GM18519 (cell line): ENCODE measurements at regions not wholly inside any gene's neighbourhood (a gene's known extent, or its start where the extent isn't known, plus 50 kb on each side); places are given as distances from the start of the nearest gene placed in this dataset.

Experiments used
- ATAC-seq: cut with Tn5 transposase; IDR thresholded peaks from one replicate; pipeline ENCODE4 v1.9.1; 2021; ENCODE audit warnings: mild to moderate bottlenecking, moderate library complexity; ENCODE audit not compliant: unreplicated experiment, low FRiP score

- ATAC-seq = no peak
These were observed 527.2 kb downstream of the GBA3 start for GRCh38 chr4:23219779-23220408.

DNA sequence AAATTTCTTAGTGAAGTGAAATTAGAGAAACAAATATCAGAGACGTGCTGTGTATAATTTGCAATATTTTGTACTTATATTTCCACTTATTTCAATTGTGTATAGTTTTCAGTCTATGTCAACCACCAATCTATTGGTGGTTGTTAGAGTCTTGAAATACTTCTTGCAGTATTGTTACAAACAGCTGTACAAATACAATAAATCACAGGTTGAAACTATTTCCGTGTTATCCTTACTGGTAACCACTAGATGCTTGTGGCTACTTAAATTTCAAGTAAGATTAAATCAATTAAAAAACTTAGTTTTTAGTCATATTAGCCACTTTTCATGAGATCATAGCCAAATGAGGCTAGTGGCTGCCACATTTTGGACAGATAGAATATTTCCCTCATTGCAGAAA, 520.5 kb downstream of the GBA3 start:
- ATAC-seq = no peak

DNA sequence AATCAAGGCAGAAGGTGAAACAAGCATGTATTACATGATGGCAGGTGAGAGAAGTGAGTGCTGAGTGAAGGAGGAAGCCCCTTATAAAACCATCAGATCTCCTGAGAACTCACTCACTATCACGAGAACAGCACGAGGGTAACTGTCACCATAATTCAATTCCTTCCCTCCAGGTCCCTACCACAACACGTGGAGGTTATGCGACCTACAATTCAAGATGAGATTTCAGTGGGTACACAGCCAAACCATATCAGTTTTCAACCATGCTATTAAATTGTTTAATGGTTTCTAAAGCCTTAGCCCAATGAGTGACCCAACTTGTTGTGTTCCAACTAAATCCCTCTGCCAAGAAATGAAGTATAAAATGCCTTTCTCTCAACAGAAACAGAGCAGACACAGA, 519.8 kb downstream of the GBA3 start:
- no peak for ATAC-seq

DNA sequence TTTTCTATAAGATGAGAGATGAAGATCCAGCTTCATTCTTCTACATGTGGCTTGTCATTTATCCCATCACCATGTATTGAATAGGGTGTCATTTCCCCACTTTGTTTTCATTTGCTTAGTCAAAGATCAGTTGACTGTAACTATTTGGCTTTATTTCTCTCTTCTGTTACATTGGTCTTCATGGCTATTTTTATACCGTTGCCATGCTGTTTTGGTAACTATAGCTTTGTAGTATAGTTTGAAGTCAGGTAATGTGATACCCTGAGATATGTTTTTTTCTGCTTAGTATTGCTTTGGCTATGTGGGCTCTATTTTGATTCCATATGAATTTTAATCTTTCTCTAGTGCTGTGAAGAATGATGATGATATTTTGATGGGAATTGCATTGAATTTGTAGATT, 514.3 kb downstream of the GBA3 start:
- ATAC-seq = no peak

DNA sequence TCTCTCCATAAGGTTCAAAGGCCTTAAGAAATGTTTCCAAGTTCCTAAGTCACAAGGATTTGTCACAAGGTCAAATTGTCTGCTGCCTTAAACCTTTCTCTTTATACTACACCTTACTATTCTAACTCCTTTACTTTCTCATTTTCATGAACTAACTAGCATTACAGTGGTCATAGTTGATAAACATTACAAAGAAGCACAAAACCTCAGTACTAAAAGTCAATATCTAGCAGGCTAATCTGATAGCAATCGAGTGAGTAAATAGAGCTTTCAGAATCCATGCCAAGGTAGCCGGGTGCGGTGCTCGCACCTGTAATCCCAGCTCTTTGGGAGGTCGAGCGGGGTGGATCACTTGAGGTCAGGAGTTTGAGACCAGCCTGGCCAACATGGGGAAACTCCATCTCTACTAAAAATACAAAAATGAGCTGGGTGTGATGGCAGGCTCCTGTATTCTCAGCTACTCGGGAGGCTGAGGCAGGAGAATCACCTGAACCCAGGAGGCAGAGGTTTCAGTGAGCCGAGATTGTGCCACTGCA, 510.0 kb downstream of the GBA3 start:
- ATAC-seq = no peak

DNA sequence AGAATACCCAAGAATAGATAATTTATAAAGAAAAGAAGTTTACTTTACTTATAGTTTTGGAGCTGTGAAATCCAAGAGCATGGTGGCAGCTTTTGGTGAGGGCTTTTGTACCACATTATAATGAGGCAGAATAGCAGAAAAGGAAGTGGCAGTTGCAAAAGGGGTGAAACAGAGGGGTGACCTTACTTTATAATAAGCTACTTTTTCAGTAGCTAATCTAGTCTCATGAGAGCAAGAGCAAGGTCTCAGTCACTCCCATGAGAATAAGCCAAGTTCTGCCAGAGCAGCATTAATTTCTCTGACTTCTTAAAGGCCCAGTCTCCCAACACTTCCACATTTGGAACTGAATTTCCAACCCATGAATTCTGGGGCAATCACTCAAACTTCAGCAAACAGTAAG, 502.0 kb downstream of the GBA3 start:
- no peak for ATAC-seq

DNA sequence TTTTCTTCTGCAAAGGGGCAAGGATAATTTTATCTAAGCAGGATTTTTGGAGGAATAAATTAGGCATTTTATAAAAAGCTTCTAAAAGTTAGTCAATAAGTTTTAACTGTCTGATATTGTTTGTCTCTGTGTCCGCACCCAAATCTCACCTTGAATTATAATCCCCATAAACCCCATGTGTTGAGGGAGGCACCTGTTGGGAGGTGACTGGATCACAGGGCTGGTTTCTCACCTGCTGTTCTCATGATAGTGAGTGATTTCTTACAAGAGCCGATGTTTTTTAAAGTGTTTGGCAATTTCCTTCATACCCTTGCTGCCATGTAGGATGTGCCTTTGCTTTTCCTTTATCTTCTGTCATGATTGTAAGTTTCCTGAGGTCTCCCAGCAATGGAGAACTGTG, 481.4 kb downstream of the GBA3 start:
- ATAC-seq = no peak

DNA sequence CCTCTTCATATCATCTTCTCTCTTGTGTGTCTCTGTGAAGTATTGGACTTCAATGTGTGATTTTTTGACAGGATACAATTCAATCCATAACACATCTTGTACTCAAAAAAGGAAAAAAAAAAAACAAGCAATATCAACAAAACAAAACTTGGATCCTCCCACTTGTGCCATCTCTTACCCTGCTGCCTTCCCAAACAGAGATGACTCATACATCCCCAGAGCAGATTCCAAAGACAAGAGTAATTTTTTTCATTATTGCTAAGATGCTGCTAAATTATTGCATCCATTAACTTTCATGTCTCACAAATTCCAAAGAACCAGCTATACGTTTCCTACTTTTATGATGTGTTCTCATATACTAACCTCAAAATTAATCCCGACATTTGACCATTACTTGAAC, 479.2 kb downstream of the GBA3 start:
- no peak for ATAC-seq

- no peak for ATAC-seq
These were observed 477.0 kb downstream of the GBA3 start for GRCh38 chr4:23169608-23170311.

DNA sequence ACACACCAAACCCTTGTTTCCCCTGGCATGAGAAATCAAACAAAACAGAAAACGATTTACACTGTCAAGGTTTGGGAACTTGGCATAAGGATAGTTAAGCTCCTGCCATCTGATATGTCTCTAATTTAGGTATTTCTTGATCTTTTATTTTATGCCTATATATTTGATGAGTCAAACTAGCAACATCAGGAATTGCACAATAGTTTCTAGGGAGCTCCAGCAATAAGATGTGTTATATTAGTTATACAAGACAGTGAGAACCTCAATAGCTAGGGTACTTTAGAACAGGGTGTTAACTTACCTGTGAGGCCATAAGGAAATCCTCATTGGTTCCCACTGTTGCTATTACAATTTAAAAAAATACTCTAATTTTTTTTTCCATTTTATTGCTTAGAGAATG, 474.2 kb downstream of the GBA3 start:
- ATAC-seq = no peak

DNA sequence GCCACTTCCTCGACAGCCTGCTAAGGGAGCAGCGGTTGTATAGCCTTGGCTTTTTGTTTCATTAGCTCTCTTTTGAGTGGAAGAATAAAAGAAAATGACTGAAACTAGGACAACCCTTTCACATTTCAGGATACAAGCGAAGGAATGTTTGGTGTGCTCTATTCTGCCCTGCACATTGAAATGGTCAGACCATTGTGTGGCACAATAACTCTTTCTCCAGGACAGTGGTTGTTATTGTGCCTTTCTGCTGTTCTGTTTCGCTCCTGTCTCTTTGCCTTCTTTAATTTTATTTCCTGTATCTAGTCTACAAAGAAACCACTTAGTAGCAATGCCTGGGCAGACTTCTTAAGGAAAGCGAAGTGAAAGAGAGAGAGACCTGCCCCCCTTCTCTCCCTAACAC, 473.7 kb downstream of the GBA3 start:
- no peak for ATAC-seq

GRCh38 chr4:23165669-23166068, 472.9 kb downstream of the GBA3 start:
- no peak for ATAC-seq

DNA sequence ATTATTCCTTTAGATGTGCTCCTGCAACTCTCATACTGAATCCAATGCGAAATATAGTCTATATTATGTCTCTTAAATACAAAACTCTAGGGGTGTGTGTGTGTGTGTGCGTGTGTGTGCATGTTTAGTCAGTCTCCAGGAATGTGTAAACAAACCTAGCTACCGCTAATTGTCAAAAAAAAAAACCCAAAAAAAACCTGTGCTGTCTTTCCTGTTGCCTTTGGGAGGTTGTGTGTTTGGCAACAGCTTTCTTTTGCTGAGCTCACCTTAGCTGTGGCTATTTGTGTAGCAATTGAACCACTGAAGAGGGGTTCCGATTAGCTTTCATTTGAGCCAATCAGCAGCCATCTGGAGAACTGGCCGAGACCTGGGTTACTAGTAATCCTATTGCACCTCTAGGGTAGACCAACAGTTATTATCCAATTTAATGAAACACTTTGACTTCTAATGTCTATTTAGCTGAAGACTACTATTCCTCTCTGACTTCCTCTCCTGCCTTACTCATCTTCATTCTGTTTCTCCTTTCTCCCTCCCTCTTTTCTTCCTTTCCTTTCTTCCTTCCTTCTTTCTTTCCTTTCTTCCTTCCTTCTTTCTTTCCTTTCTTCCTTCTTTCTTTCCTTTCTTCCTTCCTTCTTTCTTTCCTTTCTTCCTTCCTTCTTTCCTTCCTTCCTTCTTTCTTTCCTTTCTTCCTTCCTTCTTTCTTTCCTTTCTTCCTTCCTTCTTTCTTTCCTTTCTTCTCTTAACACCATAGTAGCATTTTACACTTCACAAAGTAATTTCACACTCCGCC, 471.1 kb downstream of the GBA3 start:
- no peak for ATAC-seq

- ATAC-seq = no peak
These were observed 469.5 kb downstream of the GBA3 start for GRCh38 chr4:23162275-23162674.

GRCh38 chr4:23161787-23162186, 469.1 kb downstream of the GBA3 start:
- ATAC-seq = no peak

GRCh38 chr4:23153076-23153475, 460.3 kb downstream of the GBA3 start:
- ATAC-seq = no peak

- ATAC-seq = no peak
These were observed 457.1 kb downstream of the GBA3 start for GRCh38 chr4:23149815-23150214.

DNA sequence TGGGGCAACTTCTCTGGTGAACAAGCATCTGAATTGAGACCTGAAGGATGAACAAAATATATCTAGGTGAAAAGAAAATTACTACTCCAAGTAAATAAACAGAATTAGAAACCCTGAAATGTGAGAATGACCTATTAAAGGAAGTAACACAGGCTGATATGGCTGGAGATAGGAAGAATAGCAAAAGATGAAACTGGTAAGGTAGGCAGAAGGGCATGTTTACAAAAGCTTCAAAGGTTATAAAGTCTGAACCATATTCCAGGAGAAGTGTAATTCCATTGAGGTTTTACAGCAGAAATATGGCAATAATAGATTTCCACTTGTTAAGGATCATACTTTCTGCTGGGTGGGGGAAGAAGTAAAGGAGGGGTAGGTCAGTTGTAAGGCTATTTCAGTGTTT, 452.0 kb downstream of the GBA3 start:
- ATAC-seq = no peak

GRCh38 chr4:23135792-23136645, 443.3 kb downstream of the GBA3 start:
- peak; percentile 65 for ATAC-seq

DNA sequence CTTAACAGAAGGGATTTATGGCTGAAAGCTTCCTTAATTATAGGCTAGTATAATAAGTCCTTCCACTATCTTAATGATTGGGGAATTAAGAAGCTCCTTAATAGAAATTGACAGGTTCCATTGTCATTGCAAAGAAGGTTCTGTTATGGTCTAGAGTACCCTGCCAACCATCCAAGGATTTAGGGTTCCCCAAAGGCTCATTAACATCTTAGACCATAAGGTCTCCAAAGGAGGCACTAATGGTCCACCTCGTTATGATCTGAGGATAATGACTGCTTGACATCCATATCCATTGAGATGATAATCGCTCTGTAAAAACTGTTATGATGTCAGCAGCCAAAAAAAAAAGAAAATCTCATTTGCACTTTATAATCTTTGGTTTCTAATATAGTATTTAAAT, 441.6 kb downstream of the GBA3 start:
- no peak for ATAC-seq

GRCh38 chr4:23130845-23131244, 438.1 kb downstream of the GBA3 start:
- no peak for ATAC-seq
